Mucosa of gallbladder (tissue), 1 donor: ENCODE measurements at regions not wholly inside any gene's neighbourhood (a gene's known extent, or its start where the extent isn't known, plus 50 kb on each side); places are given as distances from the start of the nearest gene placed in this dataset.

Experiments used
- DNase-seq: peaks from one replicate; pipeline ENCODE4 v3.0.0-alpha.2; 2020; ENCODE audit warnings: low spot score
- donor health status: DM: no; HTN: no; CAD: no.

DNA sequence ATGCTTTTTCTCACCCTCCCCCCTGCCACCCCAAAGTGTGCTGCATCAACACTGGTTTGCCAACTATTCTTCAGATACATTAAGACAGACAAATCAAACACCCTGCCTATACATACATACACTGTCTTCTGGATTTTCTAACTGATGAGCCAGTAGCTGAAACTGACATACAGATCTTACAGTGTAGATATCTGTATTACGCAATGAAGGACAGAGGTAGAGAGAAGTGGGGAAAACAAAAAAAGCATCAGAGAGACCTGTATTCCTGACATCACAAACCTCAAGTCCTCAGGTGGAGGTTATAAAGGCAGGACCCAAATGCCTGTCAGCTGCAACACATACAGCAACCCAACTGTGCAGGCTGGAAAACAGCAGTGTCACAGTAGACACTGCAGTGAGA is 535.4 kb downstream of the HACE1 start:
- DNase-seq = no peak

GRCh38 chr6:104322841-104323240 is 536.9 kb downstream of the HACE1 start:
- no peak for DNase-seq

DNA sequence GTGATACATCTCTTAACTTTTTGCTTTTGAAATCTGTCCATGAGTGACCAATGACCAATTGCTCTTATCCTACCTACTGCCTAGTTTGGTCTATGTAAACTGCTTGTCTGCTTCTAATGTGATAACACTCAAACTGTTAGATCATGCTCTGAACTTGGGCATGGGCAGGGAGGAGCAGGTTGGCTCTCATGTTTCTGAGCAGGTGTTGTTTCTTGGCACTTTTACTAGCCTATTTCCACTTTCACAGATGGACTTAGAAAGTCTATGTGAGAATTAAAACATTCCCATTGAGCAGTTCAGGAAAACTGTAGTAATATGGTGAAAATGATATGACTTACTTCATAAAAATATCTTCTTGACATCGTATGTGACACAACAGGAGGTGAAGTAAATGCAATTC is 538.4 kb downstream of the HACE1 start:
- no peak for DNase-seq

DNA sequence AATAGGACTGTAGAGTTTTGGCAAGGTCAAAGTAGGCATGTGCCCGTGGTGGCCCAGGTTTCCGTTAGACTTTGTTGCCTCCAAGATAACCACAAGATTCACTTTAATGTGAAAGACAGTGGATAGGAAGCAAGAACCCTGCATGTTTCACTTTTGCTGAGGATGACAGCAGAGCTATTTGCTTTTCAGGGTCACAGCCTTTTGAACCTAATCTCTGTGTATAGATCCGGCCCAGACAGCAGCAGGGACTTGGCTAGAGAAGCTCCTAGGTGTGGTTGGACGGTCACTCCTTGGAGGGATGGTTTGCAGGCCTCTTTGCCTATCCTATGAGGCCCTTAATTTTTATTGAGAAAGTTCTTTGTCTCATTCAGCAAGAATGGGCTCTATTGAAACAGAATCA is 538.8 kb downstream of the HACE1 start:
- no peak for DNase-seq

GRCh38 chr6:104312851-104313250 is 546.9 kb downstream of the HACE1 start:
- DNase-seq = no peak

DNA sequence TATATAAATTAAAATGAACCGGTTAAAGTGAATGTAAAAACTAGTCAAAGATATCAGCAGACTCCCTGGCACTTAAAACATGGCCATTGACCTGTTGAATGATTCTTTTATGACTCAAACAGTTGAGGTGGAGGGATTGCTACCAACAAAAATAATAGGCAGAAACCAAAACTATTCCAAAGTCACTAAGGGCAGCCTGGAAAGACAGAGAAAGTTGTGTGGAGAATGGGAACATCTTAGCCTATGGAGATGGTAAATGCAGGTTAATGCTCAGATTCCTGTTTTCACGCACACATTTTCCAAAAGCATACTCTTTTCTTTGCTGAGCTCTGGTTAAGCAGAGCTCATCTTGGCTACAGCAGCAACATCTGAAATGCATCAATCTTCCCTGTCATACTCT is 553.5 kb downstream of the HACE1 start:
- no peak for DNase-seq

- DNase-seq = no peak
These were observed 554.5 kb downstream of the HACE1 start for GRCh38 chr6:104305206-104305605.

- no peak for DNase-seq
These were observed 557.8 kb downstream of the HACE1 start for GRCh38 chr6:104301951-104302350.

GRCh38 chr6:104286641-104287040 is 573.1 kb downstream of the HACE1 start:
- no peak for DNase-seq

DNA sequence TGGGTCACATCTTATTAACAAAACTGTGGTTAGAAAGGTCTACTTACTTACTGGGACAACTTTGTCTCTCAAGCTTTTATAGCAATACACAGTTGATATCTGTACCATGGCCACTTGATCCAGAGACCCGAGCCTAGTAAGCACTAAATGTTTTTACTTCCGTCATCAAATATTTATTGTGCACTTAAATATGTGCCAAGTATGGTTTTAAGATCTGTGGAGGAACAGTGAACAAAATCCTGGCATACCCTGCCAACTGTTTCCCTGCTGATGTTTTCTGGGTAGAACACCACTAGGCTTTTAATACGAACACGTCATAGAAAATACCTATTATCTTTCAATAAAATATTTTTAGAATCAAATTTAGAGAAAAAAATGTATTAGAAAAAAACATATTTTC is 574.8 kb downstream of the HACE1 start:
- no peak for DNase-seq

- no peak for DNase-seq
These were observed 577.1 kb downstream of the HACE1 start for GRCh38 chr6:104282581-104282980.

GRCh38 chr6:104281370-104281769 is 578.3 kb downstream of the HACE1 start:
- no peak for DNase-seq

DNA sequence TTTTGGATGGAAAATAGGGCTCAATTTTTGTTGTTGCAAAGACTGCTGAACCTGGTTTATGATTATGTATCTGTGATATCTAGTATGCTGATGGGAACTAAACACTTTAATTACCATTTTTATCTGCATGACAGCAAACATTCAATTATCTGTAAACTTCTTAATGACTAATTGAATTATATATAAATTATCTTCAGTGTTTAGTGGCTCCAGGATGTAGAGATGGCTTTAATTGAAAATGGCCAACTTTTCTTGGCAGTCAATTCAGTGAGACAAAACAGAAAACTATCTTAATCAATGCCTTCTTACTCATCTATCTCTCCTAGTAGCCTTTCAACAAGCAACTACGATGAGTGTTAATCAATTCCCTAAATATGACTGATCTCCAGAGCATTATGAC is 591.3 kb downstream of the HACE1 start:
- no peak for DNase-seq

GRCh38 chr6:104266922-104267321 is 592.8 kb downstream of the HACE1 start:
- DNase-seq = no peak

GRCh38 chr6:104256646-104257045 is 603.1 kb downstream of the HACE1 start:
- no peak for DNase-seq

DNA sequence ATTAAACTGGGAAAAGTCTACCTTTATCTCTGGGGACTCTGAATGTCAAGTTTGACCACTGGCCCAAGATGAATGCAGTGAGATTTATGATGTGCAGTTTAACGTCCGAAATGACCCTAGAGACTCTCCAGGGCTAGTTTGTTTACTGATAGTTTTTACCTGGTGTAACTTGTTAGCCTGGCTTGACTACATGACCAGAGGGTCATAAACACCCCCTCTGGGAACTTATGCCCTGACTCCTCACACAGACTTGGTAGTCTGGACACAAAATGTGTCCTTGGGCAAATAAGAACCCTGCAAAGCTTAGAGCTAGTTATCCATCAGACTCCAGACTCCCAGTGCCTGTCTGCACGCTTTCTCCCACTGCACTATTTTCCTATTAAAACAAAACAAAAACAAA is 606.5 kb downstream of the HACE1 start:
- DNase-seq = no peak

GRCh38 chr6:104252276-104252675 is 607.4 kb downstream of the HACE1 start:
- no peak for DNase-seq

DNA sequence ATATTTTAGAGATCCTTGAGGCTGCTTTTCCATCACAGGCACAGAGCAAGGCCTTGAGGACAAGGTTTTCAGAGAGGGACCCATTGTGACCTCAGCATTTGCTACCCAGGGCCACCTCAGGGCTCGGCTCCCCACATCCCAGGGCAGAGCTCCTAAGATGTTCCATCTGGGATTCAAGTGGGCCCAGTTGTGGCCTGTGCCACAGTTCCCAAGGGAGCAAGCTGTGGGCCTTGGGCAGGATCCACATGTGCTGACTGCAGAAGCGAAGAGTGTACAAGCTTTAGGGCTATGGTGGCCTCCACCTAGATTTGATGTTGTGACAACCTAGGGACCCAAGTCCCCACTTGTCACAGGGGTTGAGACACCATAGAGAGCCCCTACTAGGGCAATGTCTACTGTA is 608.1 kb downstream of the HACE1 start:
- DNase-seq = no peak

DNA sequence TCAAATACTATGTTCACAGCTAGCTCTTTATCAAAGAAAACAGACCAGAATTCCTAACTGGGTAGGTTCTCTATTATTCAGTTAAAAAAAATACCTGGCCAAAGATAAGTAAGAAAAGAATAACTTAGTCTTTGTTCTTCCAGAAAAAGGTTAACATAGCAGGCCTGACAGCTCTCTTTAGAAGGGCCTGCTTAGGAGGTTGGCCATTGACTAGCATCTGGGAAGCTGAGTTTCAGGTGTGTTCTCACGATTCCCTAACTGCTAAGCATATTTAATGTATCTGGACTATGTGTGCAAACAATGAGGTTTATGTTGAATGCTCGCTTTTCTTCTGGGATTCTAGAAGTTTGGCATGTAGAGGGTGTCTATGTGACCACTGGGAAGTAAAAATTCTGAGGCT is 618.9 kb downstream of the HACE1 start:
- DNase-seq = no peak

GRCh38 chr6:104239971-104240370 is 619.7 kb downstream of the HACE1 start:
- no peak for DNase-seq

DNA sequence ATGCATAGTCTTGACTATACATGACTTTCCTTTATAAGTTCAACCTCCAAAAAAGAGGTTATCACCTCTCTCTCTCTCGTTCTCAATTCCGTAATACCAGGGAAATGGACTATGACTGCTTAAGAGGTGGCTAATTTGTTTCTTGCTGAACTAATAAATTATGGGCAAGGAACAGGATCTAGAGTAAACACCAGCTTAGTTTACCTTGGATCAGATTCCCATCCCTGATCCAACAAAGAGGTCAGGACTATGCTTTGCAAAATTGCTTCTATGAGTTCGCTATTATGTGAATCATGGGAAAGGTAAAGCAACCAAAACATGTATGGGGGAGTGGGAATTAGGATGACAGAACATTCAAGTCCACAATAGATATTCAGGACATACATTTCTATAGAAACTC is 630.7 kb downstream of the HACE1 start:
- no peak for DNase-seq

DNA sequence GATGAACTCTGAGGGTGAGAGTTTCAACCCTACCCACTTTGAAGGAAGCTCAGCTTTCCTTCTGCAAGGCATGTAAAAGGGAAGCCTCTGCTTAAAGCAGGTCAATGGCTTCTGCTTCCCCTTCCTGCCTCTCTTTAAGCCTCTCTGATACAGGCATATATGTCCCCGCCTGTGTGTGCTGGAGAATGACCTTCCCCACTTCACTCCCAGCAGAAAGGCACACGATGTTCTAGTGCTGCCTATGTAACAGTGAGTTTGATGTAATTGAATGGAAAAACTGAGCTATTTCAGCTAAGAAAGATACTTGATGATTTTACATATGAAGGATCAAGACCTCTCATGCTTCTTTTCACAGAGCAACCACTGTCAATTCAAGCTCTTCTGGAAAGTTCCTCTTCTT is 632.2 kb downstream of the HACE1 start:
- DNase-seq = no peak

GRCh38 chr6:104226790-104227446 is 632.8 kb downstream of the HACE1 start:
- DNase-seq = no peak

DNA sequence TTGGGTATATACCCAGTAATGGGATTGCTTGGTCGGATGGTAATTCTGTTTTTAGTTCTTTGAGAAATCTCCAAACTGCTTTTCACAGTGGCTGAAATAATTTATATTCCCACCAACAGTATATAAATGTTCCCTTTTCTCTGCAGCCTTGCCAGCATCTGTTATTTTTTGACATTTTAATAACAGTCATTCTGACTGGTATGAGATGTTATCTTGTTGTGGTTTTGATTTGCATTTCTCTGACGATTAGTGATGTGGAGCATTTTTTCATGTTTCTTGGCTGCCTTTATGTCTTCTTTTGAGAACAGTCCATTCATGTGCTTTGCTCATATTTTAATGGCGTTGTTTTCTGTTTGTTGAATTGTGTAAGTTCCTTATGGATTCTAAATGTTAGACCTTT is 641.6 kb downstream of the HACE1 start:
- DNase-seq = no peak

DNA sequence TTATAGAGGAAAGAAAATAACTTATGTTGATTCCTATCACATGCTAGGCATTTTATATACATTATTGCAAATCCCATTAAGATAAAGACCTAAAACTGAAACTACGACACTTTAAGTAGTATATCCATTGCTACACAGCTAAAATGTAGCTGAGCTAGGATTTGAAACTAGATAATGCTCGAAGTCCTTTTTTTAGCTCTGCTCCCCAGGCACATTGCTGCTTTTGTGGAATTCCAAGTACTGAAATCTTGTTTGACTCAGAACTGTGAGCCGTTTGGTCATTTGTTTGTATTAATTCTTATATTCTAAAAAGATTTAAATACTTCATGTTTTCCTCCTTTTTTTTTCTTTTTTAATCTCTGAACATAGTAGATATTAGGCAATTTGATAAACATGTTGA is 644.8 kb downstream of the HACE1 start:
- no peak for DNase-seq
